ENCODE measurements at regions not wholly inside any gene's neighbourhood (a gene's known extent, or its start where the extent isn't known, plus 50 kb on each side); places are given as distances from the start of the nearest gene placed in this dataset.
A peak's percentile ranks its signal among the peaks of the same experiment; 100 is the strongest.
"Not testable (repeated sequence)": the region's sequence is repeated elsewhere in the genome, so short reads cannot be mapped to it uniquely, and the experiment has no call there.

DNA sequence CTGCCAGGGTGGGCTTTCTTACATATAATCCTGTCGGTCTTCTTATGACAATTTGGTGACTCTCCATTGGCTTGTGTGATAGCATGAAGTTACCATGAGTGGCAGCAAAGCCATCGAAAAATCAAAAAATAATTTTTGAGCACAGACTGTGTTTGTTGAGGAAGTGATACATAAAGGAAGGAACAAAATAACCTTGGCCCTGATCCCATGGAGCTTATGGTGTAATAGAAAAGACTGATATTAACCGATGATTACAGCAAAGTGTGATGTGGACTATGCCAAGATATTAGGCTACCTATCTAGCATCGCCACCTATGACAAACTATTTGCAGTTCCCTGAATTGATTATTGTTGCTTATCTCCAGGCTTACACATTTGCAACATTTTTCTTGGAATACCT lies 383.2 kb downstream of the AEBP2 start:
- no peaks in the 10 kb centered on the region for H3K4me1 Mint-ChIP-seq
- peaks cover 13 to 26% of the 10 kb centered on the region in 2 donors for H3K9me3 Mint-ChIP-seq
- no peak for DNase-seq
- ATAC-seq, result no peak
- no peak overlapping the region for H3K4me3 Mint-ChIP-seq
- peaks cover 10% of the 10 kb centered on the region for H3K27me3 Mint-ChIP-seq
- H3K27ac Mint-ChIP-seq, result no peak overlapping the region

GRCh38 chr12:19823326-19823725 lies 384.0 kb downstream of the AEBP2 start:
- not testable (repeated sequence) for H3K4me1 Mint-ChIP-seq, DNase-seq, ATAC-seq, H3K27ac Mint-ChIP-seq, H3K4me3 Mint-ChIP-seq, H3K27me3 Mint-ChIP-seq
- H3K9me3 Mint-ChIP-seq, result peaks cover 13 to 26% of the 10 kb centered on the region in 2 donors

DNA sequence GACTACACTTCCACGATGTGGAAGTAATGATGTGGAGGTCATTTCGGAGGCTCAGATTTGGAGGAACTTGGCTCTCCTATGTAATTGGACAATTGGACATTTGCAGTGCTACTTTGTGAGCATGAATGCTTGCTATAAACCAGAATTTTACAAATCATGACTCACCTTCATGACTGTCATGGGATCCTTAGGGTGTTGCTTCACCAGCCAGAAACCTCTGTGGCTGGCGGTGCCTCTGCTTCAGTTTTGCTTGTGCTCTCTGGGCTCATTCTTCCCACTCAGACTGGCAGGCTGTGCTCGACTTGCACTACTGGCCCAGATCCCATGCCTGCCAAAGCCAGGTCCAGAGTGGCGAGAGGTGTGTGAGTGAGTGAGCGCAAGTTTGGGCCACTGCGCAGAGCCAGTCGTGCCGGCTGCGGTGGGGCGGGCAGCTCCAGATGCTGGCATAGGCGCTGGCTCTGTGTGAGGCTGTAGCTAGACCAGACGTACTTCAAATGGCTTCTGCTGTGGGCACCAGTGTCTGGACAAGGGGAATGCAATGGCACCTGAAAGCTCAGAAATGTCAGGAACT lies 387.8 kb downstream of the AEBP2 start:
- peaks cover 22% of the 10 kb centered on the region for H3K4me1 Mint-ChIP-seq
- no peak overlapping the region for H3K4me3 Mint-ChIP-seq
- no peak for ATAC-seq
- peaks cover 10% of the 10 kb centered on the region for H3K27me3 Mint-ChIP-seq
- no peak for DNase-seq
- peaks cover 18 to 35% of the 10 kb centered on the region in 2 donors for H3K9me3 Mint-ChIP-seq
- H3K27ac Mint-ChIP-seq, result no peak overlapping the region

DNA sequence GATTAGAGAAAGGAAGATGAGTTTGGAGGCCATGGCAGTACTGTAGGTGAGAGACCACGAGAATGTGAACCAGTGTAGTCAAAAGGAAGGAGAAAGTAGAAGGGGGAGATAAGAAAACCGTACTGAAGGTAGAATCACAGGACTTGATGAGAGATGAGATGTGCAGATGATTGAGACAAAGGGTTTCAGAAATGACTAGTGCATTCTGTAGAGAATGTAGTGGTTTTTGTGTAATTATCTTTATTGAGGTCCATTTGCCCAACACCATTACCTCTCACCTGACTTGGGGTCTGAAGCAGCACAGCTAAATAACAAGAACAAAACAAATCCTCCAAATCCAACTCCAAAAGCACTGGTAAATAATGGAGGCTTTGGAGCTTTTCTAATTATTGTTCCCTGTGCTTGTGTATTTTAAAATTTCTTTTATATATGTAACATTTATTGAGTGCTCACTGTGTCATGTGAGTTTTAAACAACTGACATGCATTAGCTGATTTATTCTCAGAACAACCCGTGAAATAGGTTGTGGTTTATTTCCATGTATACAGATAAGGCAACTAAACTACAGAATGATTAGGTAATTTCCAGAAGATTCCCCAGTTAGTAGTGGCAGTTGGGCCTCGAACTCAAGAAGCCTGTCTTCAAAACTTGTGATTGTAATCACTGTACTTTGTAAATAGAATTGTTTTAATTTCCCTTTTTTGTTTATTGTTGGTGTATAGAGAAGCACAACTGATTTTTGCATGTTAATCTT lies 390.0 kb downstream of the AEBP2 start:
- peaks cover 11 to 20% of the 10 kb centered on the region in 2 donors for H3K9me3 Mint-ChIP-seq
- DNase-seq (no peak), ATAC-seq (peak; percentile 52)
- H3K27ac Mint-ChIP-seq, result no peak overlapping the region
- peaks cover 29% of the 10 kb centered on the region for H3K4me1 Mint-ChIP-seq
- peak overlapping the region in 1 of 2 donors; percentile 63 for H3K4me3 Mint-ChIP-seq
- H3K27me3 Mint-ChIP-seq, result no peaks in the 10 kb centered on the region

DNA sequence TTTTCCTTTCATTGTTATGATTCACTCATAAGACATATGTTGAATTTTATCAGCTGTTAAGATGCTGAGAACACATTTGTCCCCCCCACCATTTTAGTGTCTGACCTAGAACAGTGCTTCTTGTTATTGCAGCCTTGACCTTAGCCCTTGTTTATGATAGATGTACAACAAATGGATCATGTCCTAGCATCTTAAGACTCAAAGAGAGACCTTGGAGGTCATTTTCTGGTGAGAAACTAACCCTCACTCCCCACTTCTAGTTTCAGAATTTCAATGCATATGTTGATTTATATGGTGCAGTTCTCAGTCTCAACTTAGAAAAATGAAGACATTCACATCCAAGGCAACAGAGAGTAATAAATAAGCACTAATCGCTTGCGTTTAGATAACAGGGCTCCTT lies 391.2 kb downstream of the AEBP2 start:
- Mint-ChIP-seq H3K4me3 (peak overlapping the region; percentile 41 to 63), H3K9me3 (peaks cover 11 to 18% of the 10 kb centered on the region in 2 donors), H3K4me1 (peaks cover 38% of the 10 kb centered on the region), H3K27me3 (no peaks in the 10 kb centered on the region), H3K27ac (no peak overlapping the region)
- DNase-seq (no peak), ATAC-seq (peak; percentile 62)

DNA sequence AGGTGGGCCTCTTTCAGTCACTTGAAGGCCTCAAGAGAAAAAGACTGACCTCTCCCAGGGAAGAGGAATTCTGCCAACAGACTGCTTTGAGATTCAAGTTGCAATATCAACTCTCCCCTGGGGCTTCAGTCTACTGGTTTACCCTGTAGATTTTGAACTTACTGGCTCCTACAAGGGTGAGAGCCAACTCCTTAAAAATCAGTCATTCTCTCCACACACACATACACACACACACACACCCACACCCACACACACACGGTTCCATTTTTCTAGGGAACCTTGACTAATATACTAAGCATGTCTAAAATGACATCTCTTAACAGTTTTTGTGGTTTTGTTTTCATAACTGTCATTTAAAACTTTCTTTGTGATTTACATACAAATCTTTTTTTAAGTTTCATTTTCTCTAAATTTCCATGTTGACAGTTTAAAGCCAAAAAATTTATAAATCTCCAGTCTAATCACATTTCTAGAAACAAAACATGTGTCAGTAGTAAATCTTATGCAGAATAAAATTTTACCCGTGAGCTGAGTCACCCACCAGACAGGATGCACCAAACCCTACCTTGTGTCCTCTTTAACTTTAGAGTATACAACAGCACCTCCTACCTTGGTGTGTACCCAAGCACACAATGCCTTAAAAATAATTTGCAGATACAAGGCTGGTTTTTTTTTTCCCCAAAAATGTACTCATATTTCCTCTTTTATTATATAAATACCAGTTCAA lies 394.6 kb downstream of the AEBP2 start:
- Mint-ChIP-seq H3K27ac (no peak overlapping the region), H3K27me3 (no peaks in the 10 kb centered on the region), H3K4me3 (no peak overlapping the region), H3K4me1 (peaks cover 34% of the 10 kb centered on the region), H3K9me3 (peaks cover 6 to 9% of the 10 kb centered on the region in 2 donors)
- peak; percentile 17 to 45 for DNase-seq
- peak; percentile 92 for ATAC-seq

DNA sequence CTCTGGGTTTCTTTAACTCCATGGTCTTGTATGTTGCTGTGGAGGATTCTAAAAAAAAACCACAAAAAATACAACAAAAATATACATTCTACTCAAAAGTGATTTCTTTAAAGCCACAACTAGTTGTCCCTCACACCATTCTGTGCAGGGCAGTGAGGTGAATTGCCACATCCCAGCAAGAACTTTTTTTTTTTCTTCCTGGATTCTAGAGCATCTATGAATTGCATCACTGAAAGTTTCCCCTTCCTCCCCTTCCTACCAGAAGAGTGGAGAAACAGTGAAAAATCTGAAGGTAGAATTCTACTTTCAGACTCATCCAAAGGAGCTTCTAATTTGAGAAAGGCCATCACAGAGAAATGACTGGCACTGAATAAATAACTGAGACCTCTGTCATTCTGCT lies 395.3 kb downstream of the AEBP2 start:
- peaks cover 4 to 6% of the 10 kb centered on the region in 2 donors for H3K9me3 Mint-ChIP-seq

DNA sequence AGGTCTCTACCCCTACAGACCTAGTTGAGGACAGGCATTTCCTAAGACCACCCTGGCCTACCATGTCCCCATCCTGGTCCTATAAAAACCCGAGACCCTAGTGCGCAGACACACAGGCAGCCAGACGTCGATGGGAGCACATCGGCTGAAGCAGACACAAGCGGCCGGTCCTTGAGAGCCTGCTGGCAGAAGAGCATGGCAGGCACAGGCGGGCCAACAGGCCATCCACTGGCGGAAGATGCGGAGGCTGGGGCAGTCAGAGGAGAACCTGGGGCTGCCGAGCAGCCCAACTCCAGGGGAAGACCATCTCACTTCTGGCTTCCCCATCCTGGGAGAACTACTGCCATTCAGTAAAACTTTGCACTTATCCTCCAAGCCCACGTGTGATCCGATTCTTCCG lies 396.8 kb downstream of the AEBP2 start:
- Mint-ChIP-seq H3K9me3 (peaks cover 4 to 6% of the 10 kb centered on the region in 2 donors), H3K27ac (no peak overlapping the region), H3K4me1 (peaks cover 17% of the 10 kb centered on the region), H3K4me3 (no peak overlapping the region), H3K27me3 (no peaks in the 10 kb centered on the region)
- DNase-seq, result no peak
- ATAC-seq, result no peak

More for the DNA sequence above, 395.3 kb downstream of the AEBP2 start:
- Mint-ChIP-seq H3K4me1 (peaks cover 31% of the 10 kb centered on the region), H3K27ac (no peak overlapping the region), H3K27me3 (no peaks in the 10 kb centered on the region), H3K4me3 (peak overlapping the region in 1 of 2 donors; percentile 13)
- no peak for DNase-seq
- no peak for ATAC-seq

- Mint-ChIP-seq H3K4me1 (peaks cover 16% of the 10 kb centered on the region), H3K9me3 (peaks cover 4 to 6% of the 10 kb centered on the region in 2 donors), H3K27ac (no peak overlapping the region), H3K27me3 (no peaks in the 10 kb centered on the region), H3K4me3 (no peak overlapping the region)
- ATAC-seq (no peak), DNase-seq (no peak)
Observed at GRCh38 chr12:19836456-19836855, 397.2 kb downstream of the AEBP2 start.

- DNase-seq, result no peak
- Mint-ChIP-seq H3K27ac (no peak overlapping the region), H3K27me3 (no peaks in the 10 kb centered on the region), H3K4me3 (no peak overlapping the region), H3K4me1 (peaks cover 16% of the 10 kb centered on the region), H3K9me3 (peaks cover 4 to 6% of the 10 kb centered on the region in 2 donors)
- no peak for ATAC-seq
Observed at GRCh38 chr12:19837543-19837942, 398.3 kb downstream of the AEBP2 start.

DNA sequence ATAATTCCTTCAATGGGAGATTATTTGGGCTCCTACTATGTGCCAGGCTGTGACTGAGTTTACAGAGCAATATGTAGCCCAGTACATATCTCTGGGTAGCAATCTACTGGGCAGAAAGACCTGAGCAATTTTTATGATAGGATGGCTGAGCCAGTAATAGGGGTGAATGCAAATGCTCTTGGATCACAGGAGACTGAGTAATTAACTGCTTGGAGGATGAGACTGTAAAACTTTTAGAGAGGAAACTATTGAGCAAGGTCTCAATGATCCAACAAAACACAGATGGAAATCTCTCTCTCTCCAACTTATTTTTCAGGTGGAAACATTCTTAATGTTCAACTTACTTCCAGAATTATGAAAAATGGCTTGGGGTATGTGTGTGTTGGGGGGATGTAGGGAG lies 402.2 kb downstream of the AEBP2 start:
- Mint-ChIP-seq H3K27ac (no peak overlapping the region), H3K4me3 (no peak overlapping the region), H3K27me3 (no peaks in the 10 kb centered on the region), H3K9me3 (peaks cover 0 to 6% of the 10 kb centered on the region in 2 donors), H3K4me1 (no peaks in the 10 kb centered on the region)
- DNase-seq (no peak), ATAC-seq (no peak)

- Mint-ChIP-seq H3K27me3 (no peaks in the 10 kb centered on the region), H3K9me3 (peaks cover 0 to 5% of the 10 kb centered on the region in 2 donors), H3K4me1 (no peaks in the 10 kb centered on the region), H3K27ac (no peak overlapping the region), H3K4me3 (no peak overlapping the region)
- no peak for DNase-seq
- no peak for ATAC-seq
Observed at GRCh38 chr12:19842116-19842515, 402.8 kb downstream of the AEBP2 start.

DNA sequence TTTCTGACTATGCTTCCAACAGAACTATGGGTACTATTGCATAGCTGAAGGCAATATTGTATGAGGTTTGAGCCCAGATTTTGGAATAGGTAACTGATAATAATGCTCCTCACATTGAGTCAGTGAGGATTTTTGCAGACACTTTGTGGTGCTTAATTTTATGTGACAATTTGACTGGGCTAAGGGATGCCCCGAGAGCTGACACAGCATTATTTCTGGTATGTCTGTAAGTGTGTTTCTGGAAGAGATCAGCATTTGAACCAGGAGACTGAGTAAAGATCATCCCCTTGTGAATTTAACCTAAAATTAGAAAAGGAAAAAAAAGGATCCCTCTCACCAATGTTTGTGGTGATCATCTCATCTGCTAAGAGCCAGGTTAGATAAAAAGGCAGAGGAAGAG lies 404.9 kb downstream of the AEBP2 start:
- DNase-seq, result no peak
- Mint-ChIP-seq H3K9me3 (peaks cover 0 to 7% of the 10 kb centered on the region in 2 donors), H3K4me1 (peaks cover 9% of the 10 kb centered on the region), H3K27ac (no peak overlapping the region), H3K27me3 (no peaks in the 10 kb centered on the region), H3K4me3 (no peak overlapping the region)
- no peak for ATAC-seq

DNA sequence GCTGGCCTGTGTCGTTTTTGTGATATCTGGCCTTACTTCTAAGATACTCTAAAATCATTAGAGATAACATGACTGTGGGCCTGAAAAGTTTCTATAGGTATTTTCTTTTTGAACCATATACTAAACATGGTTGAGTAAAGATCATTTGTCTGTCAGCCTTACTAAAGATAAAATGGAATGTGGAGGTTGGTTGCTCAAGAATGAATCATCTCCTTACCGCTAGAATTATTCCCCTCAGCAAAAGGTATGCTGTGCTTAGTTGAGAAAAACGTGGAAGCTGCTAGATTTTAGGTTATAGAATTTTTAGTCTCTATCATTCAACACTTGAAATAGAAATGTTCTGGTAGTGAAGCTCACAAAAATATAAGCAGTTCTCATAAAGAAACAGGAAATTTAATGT lies 407.3 kb downstream of the AEBP2 start:
- Mint-ChIP-seq H3K27me3 (no peaks in the 10 kb centered on the region), H3K9me3 (peaks cover 4 to 19% of the 10 kb centered on the region in 2 donors), H3K4me1 (peaks cover 9% of the 10 kb centered on the region), H3K27ac (no peak overlapping the region), H3K4me3 (no peak overlapping the region)
- DNase-seq, result no peak
- no peak for ATAC-seq

- ATAC-seq (no peak), DNase-seq (no peak)
- Mint-ChIP-seq H3K27me3 (no peaks in the 10 kb centered on the region), H3K9me3 (peaks cover 4 to 19% of the 10 kb centered on the region in 2 donors), H3K4me1 (peaks cover 9% of the 10 kb centered on the region), H3K4me3 (no peak overlapping the region), H3K27ac (no peak overlapping the region)
Observed at GRCh38 chr12:19847294-19848059, 408.2 kb downstream of the AEBP2 start.
